ENCODE measurements at regions not wholly inside any gene's neighbourhood (a gene's known extent, or its start where the extent isn't known, plus 50 kb on each side); places are given as distances from the start of the nearest gene placed in this dataset.

DNA sequence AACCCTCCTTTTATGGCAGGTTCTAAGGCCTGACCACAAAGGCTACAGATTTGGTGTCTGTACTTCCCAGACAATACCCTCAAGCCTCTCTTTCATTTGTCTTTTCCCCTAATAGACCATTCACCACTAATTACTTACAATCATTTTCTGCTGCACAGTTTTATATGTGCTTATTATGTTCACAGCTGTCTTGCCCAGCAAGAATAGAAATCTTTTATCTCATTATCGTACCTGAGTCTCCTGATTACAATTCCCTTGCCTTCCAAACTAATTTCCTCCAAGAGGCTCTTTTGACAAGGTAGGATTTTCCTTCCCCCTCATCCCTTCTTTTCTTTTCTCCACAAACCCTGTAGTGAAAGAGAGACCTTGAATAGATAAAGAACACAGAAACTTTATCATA, 352.5 kb upstream of the FMR1 start (continued):
- no peak for TF ChIP-seq CTCF (IDR thresholded peaks at IDR 0.05 in 2 of 3, conservative IDR thresholded peaks at IDR 0.05 in 1 of 3; ENCODE audit: borderline replicate concordance in 1 of 3, insufficient read depth in 1 of 3, low read depth in 2 of 3, low read length in 2 of 3)
- TF ChIP-seq, protein P1, sequence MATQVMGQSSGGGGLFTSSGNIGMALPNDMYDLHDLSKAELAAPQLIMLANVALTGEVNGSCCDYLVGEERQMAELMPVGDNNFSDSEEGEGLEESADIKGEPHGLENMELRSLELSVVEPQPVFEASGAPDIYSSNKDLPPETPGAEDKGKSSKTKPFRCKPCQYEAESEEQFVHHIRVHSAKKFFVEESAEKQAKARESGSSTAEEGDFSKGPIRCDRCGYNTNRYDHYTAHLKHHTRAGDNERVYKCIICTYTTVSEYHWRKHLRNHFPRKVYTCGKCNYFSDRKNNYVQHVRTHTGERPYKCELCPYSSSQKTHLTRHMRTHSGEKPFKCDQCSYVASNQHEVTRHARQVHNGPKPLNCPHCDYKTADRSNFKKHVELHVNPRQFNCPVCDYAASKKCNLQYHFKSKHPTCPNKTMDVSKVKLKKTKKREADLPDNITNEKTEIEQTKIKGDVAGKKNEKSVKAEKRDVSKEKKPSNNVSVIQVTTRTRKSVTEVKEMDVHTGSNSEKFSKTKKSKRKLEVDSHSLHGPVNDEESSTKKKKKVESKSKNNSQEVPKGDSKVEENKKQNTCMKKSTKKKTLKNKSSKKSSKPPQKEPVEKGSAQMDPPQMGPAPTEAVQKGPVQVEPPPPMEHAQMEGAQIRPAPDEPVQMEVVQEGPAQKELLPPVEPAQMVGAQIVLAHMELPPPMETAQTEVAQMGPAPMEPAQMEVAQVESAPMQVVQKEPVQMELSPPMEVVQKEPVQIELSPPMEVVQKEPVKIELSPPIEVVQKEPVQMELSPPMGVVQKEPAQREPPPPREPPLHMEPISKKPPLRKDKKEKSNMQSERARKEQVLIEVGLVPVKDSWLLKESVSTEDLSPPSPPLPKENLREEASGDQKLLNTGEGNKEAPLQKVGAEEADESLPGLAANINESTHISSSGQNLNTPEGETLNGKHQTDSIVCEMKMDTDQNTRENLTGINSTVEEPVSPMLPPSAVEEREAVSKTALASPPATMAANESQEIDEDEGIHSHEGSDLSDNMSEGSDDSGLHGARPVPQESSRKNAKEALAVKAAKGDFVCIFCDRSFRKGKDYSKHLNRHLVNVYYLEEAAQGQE (IDR thresholded peaks at IDR 0.05; ENCODE audit: low read depth), result no peak
- no peak for TF ChIP-seq ZFX (IDR thresholded peaks at IDR 0.05)
- no peak for TF ChIP-seq ZNF274 (IDR thresholded peaks at IDR 0.05; ENCODE audit: low read depth, low read length)
- TF ChIP-seq, protein P2, sequence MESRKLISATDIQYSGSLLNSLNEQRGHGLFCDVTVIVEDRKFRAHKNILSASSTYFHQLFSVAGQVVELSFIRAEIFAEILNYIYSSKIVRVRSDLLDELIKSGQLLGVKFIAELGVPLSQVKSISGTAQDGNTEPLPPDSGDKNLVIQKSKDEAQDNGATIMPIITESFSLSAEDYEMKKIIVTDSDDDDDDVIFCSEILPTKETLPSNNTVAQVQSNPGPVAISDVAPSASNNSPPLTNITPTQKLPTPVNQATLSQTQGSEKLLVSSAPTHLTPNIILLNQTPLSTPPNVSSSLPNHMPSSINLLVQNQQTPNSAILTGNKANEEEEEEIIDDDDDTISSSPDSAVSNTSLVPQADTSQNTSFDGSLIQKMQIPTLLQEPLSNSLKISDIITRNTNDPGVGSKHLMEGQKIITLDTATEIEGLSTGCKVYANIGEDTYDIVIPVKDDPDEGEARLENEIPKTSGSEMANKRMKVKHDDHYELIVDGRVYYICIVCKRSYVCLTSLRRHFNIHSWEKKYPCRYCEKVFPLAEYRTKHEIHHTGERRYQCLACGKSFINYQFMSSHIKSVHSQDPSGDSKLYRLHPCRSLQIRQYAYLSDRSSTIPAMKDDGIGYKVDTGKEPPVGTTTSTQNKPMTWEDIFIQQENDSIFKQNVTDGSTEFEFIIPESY (IDR thresholded peaks at IDR 0.05; ENCODE audit: extremely low read depth, insufficient replicate concordance, low read length), result no peak
- TF ChIP-seq JUND (IDR thresholded peaks at IDR 0.05), result no peak

- Histone ChIP-seq H3K27me3 (ENCODE audit: insufficient read depth, low read length) (no peaks in the 10 kb centered on the region), H3K9ac (ENCODE audit: low read length) (no peak overlapping the region), H3K27ac (ENCODE audit: low read depth, low read length) (no peak overlapping the region), H3K4me1 (ENCODE audit: control insufficient read depth in 1 of 2, insufficient read depth in 2 of 2, low read length in 2 of 2) (no peaks in the 10 kb centered on the region), H3K4me2 (ENCODE audit: low read length) (no peak overlapping the region), H3K79me2 (ENCODE audit: insufficient read depth, low read length) (no peaks in the 10 kb centered on the region), H4K20me1 (ENCODE audit: insufficient read depth) (no peaks in the 10 kb centered on the region), H3K9me3 (ENCODE audit: control insufficient read depth in 1 of 2, insufficient read depth in 1 of 2, low read depth in 1 of 2, low read length in 2 of 2) (no peaks in the 10 kb centered on the region), H3K36me3 (ENCODE audit: control insufficient read depth in 1 of 2, insufficient read depth in 2 of 2, low read length in 2 of 2) (no peaks in the 10 kb centered on the region), H2AFZ (ENCODE audit: low read depth, low read length, poor library complexity, severe bottlenecking) (no peak overlapping the region), H3K9me2 (ENCODE audit: insufficient read depth) (no peaks in the 10 kb centered on the region), H3K4me3 (replicated peaks in 1 of 2; ENCODE audit: low read depth in 1 of 2, low read length in 2 of 2) (no peak overlapping the region)
- BruUV-seq (replicated peaks), result no TSS peak
- POLR2A ChIA-PET, result no interaction called here
- intact Hi-C loops (cut with micrococcal nuclease), result no loop called here
- RAD21 ChIA-PET (ENCODE audit: low non-redundant PET in 1 of 2, low total read pairs in 2 of 2, uncharacterized antibody in 2 of 2, unreplicated experiment in 2 of 2), result no interaction called here
- CTCF ChIA-PET, result no interaction called here
- ATAC-seq (no peak), DNase-seq (ENCODE audit: low read depth, low spot score) (no peak)
- TF ChIP-seq RAD21 (IDR thresholded peaks at IDR 0.05; ENCODE audit: low read depth) (no peak), ZFX (IDR thresholded peaks at IDR 0.05) (no peak), EGR1 (IDR thresholded peaks at IDR 0.05; ENCODE audit: low read depth) (no peak), ZNF274 (IDR thresholded peaks at IDR 0.05; ENCODE audit: low read depth, low read length) (no peak), ELF1 (IDR thresholded peaks at IDR 0.05; ENCODE audit: borderline replicate concordance, low read depth) (no peak), FOSL1 (IDR thresholded peaks at IDR 0.05; ENCODE audit: low read depth) (no peak), SP1 (IDR thresholded peaks at IDR 0.05; ENCODE audit: low read depth) (no peak)
- TF ChIP-seq, protein P2 (IDR thresholded peaks at IDR 0.05; ENCODE audit: extremely low read depth, insufficient replicate concordance, low read length), result no peak
These were observed 346.5 kb upstream of the FMR1 start for GRCh38 chrX:147565237-147565636.
